Erythroblast (primary cell): ENCODE measurements at regions not wholly inside any gene's neighbourhood (a gene's known extent, or its start where the extent isn't known, plus 50 kb on each side); places are given as distances from the start of the nearest gene placed in this dataset.

Experiments used
- GATA1 ChIP-seq: IDR thresholded peaks from 2 replicates; pipeline ENCODE4 v1.6.1; 2011; ENCODE audit warnings: low read depth, mild to moderate bottlenecking, control low read depth, low read length, moderate library complexity
- POLR2A ChIP-seq: IDR thresholded peaks from 2 replicates; pipeline ENCODE4 v1.6.1; 2011; ENCODE audit warnings: mild to moderate bottlenecking, low read length

DNA sequence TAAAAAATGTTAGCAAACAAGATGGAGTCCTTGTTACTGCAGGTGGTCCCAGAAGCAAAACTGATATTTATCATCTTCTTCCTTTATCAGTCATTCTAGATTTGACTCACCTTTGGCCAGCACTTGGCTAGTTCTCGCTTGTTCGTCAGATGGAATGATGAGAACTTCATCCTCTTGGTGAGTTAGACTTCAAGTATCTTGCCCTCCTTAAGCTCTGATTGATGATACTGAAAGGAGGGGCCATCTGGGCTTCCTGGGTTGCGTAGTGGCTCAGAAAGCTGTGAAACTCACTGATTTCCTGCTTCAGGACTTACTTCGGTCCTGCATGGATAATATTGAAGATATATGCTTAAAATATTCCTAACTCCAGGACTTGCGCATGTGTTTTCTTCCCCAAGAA is 1248.2 kb upstream of the CDH9 start:
- TF ChIP-seq POLR2A (no peak), GATA1 (no peak)
